ENCODE measurements at regions not wholly inside any gene's neighbourhood (a gene's known extent, or its start where the extent isn't known, plus 50 kb on each side); places are given as distances from the start of the nearest gene placed in this dataset.

DNA sequence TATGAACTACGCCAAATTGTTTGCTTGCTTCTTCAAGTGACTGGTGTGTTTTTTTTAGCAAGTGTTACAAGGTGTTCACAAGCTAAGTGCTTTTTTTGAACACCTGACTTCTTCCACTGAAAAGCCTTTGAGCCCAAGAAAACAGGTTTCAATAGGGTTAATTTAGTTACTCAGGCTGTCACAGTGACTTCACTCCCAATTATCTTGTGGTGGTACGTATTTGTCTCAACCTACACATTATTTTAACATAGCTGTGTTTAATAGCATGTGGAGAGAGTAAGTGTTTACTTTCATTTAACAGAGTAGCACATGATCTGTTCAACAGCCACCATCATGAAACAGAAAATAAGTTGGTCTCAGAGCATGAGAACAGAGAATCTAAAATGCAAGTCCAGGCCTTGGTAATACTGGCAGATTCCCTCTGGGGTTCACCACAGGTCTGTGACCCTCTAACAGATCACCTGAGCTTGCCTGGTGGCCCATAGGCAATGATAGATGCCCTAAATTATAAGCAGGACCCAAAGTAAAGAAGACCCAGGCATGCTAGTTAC, 267.7 kb upstream of the SMARCA2 start:
- TF ChIP-seq, protein P1, sequence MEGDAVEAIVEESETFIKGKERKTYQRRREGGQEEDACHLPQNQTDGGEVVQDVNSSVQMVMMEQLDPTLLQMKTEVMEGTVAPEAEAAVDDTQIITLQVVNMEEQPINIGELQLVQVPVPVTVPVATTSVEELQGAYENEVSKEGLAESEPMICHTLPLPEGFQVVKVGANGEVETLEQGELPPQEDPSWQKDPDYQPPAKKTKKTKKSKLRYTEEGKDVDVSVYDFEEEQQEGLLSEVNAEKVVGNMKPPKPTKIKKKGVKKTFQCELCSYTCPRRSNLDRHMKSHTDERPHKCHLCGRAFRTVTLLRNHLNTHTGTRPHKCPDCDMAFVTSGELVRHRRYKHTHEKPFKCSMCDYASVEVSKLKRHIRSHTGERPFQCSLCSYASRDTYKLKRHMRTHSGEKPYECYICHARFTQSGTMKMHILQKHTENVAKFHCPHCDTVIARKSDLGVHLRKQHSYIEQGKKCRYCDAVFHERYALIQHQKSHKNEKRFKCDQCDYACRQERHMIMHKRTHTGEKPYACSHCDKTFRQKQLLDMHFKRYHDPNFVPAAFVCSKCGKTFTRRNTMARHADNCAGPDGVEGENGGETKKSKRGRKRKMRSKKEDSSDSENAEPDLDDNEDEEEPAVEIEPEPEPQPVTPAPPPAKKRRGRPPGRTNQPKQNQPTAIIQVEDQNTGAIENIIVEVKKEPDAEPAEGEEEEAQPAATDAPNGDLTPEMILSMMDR (IDR thresholded peaks at IDR 0.05; ENCODE audit: control extremely low read depth, extremely low read depth, low read depth, missing control alignments) = no peak
- CTCF ChIA-PET = interaction anchor here (0.5 to 4.5 kb wide), 3 partner anchors 10 to 52 kb away, joined by 3 to 22 read pairs (median 3); no protein-coding TSS in a partner anchor
- POLR2A ChIA-PET = no interaction called here
- DNase-seq (ENCODE audit: extremely low spot score) = no peak

DNA sequence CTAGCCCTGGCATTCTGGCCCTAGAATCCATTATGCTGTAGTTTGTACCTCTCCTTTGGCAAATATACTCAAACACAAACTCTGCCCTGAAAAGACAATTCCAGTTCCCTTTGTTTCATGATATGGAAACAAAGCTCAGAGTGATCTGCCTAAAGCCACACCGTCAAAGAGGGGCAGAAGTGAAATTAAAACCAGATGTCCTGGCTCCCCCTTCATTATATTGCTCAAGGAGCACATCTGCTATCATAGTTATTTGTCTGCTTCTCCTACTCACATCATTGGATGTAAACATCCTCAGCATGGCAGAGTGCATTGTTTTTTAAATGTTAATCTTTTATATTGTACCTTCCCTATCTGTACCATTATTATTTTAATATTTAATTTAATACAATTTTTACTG, 266.7 kb upstream of the SMARCA2 start:
- ChIA-PET POLR2A (no interaction called here), CTCF (interaction anchor here (1.0 to 4.5 kb wide), 2 partner anchors 9 to 16 kb away, joined by 3 to 22 read pairs; no protein-coding TSS in a partner anchor)
- TF ChIP-seq, protein P1 (IDR thresholded peaks at IDR 0.05; ENCODE audit: control extremely low read depth, extremely low read depth, low read depth, missing control alignments) = no peak
- no peak for DNase-seq (ENCODE audit: extremely low spot score)

DNA sequence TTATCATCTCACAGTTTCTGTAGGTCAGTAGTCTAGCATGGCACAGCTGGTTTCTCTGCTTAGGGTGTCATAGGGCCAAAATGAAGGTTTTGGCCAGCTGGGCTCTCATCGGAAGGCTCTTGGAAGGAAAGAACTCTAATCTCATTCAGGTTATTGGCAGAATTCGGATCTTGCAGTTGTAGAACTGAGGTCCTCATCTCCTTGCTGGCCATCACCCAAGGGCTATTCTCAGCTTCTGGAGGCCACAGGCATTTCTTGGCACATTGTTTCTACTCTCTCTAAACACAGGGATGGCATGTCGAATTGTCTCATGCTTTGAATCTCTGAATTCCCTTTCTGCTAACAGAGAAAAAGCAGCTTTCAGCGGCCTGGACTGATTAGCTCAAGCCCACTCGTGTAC, 258.0 kb upstream of the SMARCA2 start:
- DNase-seq (ENCODE audit: extremely low spot score) = no peak
- TF ChIP-seq, protein P1 (IDR thresholded peaks at IDR 0.05; ENCODE audit: control extremely low read depth, extremely low read depth, low read depth, missing control alignments) = no peak
- POLR2A ChIA-PET = no interaction called here
- CTCF ChIA-PET = interaction anchor here (1.0 to 1.6 kb wide), 5 partner anchors 9 to 81 kb away, joined by 3 to 6 read pairs (median 3); no protein-coding TSS in a partner anchor

DNA sequence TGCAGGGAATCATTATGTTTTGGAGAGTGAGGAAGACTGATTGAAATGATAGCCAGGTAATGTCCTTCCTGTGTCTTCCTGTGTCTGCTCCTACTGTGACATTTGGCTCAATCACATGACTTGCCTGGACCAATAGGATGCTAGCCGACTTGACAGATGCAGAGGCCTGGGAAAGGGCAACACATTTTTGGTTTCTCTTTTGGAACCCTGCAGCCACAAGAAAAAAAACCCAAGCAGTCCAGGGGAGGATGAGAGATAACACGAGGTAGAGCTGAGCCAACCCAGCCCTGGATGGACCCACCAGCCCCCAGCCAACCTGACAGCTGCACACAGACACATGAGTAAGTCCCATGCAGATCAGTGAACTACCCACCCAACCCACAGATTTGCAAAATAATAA, 256.1 kb upstream of the SMARCA2 start:
- CTCF ChIA-PET = interaction anchor here (0.8 kb wide), 1 partner anchor 65 kb away, joined by 3 read pairs; no protein-coding TSS in a partner anchor

DNA sequence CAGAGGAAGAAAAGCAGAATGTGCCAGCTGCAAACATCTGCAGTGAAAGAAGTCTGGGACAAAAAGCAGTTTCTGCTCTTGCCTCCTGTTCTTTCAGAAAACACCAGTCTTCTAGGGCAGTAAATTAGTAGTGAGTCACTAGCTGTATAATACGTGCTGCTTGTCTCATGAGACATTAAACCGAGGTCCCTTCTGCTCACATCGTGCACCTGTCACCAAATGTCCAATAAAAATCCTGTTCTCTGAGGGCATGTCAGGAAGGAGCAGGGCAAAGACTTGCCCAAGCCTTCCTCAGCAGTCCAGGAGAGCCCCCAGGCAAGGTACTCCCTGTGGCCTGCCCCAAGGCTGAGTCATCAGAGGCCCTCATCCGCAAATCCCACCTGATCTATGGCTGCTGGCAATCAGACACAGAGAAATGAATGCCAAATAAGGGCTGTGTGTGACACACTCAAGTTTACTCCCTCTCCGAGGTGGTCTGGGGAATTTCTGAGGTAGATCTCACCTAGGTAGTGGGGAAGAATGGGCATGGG, 255.3 kb upstream of the SMARCA2 start:
- ChIA-PET POLR2A (no interaction called here), CTCF (interaction anchor here (0.8 kb wide), 1 partner anchor 64 kb away, joined by 3 read pairs; no protein-coding TSS in a partner anchor)
- no peak for DNase-seq (ENCODE audit: extremely low spot score)
- TF ChIP-seq, protein P1 (IDR thresholded peaks at IDR 0.05; ENCODE audit: control extremely low read depth, extremely low read depth, low read depth, missing control alignments) = no peak

More for the DNA sequence above, 256.1 kb upstream of the SMARCA2 start:
- POLR2A ChIA-PET = no interaction called here
- TF ChIP-seq, protein P1 (IDR thresholded peaks at IDR 0.05; ENCODE audit: control extremely low read depth, extremely low read depth, low read depth, missing control alignments) = no peak
- peak; percentile 36 for DNase-seq (ENCODE audit: extremely low spot score)

DNA sequence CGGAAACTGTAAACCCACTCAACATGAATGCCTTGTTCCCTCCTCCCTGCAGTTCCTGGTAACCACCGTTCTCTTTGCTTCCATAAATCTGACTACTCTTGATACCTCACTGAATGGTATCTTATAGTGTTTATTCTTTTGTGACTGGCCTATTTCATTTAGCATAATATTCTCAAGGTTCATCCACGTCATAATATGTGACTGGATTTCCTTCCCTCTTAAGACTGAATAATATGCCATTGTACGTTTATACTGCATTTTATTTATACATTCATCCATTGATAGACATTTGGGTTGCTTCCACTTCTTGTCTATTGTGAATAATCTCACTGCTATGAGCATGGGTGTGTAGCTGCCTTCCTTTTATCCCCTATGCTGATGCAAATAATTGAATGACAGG, 253.3 kb upstream of the SMARCA2 start:
- ChIA-PET CTCF (no interaction called here), POLR2A (no interaction called here)
- no peak for DNase-seq (ENCODE audit: extremely low spot score)
- TF ChIP-seq, protein P1 (IDR thresholded peaks at IDR 0.05; ENCODE audit: control extremely low read depth, extremely low read depth, low read depth, missing control alignments) = no peak

Data from GM10248 (cell line).